ENCODE measurements at regions not wholly inside any gene's neighbourhood (a gene's known extent, or its start where the extent isn't known, plus 50 kb on each side); places are given as distances from the start of the nearest gene placed in this dataset.

GRCh38 chr13:44058624-44059215 lies 179.0 kb downstream of the LACC1 start:
- Histone ChIP-seq H3K9ac (ENCODE audit: insufficient read depth in 1 of 2, low read length in 2 of 2) (no peak overlapping the region), H3K9me3 (ENCODE audit: control insufficient read depth in 4 of 4, insufficient read depth in 3 of 4, low read length in 3 of 4) (no peaks in the 10 kb centered on the region), H3K4me3 (no peak overlapping the region), H3K27ac (ENCODE audit: low read depth in 1 of 2, low read length in 1 of 2) (no peak overlapping the region), H3K36me3 (ENCODE audit: control insufficient read depth in 4 of 4, insufficient read depth in 4 of 4, low read length in 4 of 4) (no peaks in the 10 kb centered on the region), H3K4me1 (ENCODE audit: control insufficient read depth in 5 of 5, insufficient read depth in 5 of 5, low read length in 5 of 5) (peaks cover 0 to 9% (median under 1%) of the 10 kb centered on the region in 5 donors), H3K27me3 (ENCODE audit: control insufficient read depth in 3 of 3, insufficient read depth in 3 of 3, low read length in 2 of 3) (no peaks in the 10 kb centered on the region)
- 41 to 74% methylated on average over 1 of the region's 1 CpG for WGBS, 2 donors
- TF ChIP-seq CTCF (IDR thresholded peaks at IDR 0.05; ENCODE audit: control extremely low read depth, extremely low read depth) = no peak
- DNase-seq = peak in 2 of 3 donors; percentile 11 to 21
- no peak for ATAC-seq (ENCODE audit: insufficient read depth, low FRiP score)

- no peak overlapping the region for H3K27ac ChIP-seq (ENCODE audit: low read depth in 1 of 2, low read length in 1 of 2)
- ATAC-seq (ENCODE audit: insufficient read depth, low FRiP score) (no peak), DNase-seq (no peak)
- no peaks in the 10 kb centered on the region for H3K9me3 ChIP-seq (ENCODE audit: control insufficient read depth in 4 of 4, insufficient read depth in 3 of 4, low read length in 3 of 4)
- no peak for TF ChIP-seq CTCF (IDR thresholded peaks at IDR 0.05; ENCODE audit: control extremely low read depth, extremely low read depth)
- no peak overlapping the region for H3K9ac ChIP-seq (ENCODE audit: insufficient read depth in 1 of 2, low read length in 2 of 2)
- no peaks in the 10 kb centered on the region for H3K36me3 ChIP-seq (ENCODE audit: control insufficient read depth in 4 of 4, insufficient read depth in 4 of 4, low read length in 4 of 4)
- H3K27me3 ChIP-seq (ENCODE audit: control insufficient read depth in 3 of 3, insufficient read depth in 3 of 3, low read length in 2 of 3) = no peaks in the 10 kb centered on the region
- H3K4me3 ChIP-seq = no peak overlapping the region
- WGBS, 2 donors = 81 to 85% methylated on average over 3 of the region's 3 CpGs
- H3K4me1 ChIP-seq (ENCODE audit: control insufficient read depth in 5 of 5, insufficient read depth in 5 of 5, low read length in 5 of 5) = peaks cover 0 to 9% (median 0%) of the 10 kb centered on the region in 5 donors
Observed at GRCh38 chr13:44061876-44062275, 182.2 kb downstream of the LACC1 start.

GRCh38 chr13:44063467-44063866 lies 183.8 kb downstream of the LACC1 start:
- H3K4me3 ChIP-seq = no peak overlapping the region
- no peak overlapping the region for H3K9ac ChIP-seq (ENCODE audit: insufficient read depth in 1 of 2, low read length in 2 of 2)
- peaks cover 0 to 7% (median 0%) of the 10 kb centered on the region in 5 donors for H3K4me1 ChIP-seq (ENCODE audit: control insufficient read depth in 5 of 5, insufficient read depth in 5 of 5, low read length in 5 of 5)
- no peak for DNase-seq
- 89 to 91% methylated on average over 2 of the region's 2 CpGs for whole genome bisulfite sequencing, 2 donors
- TF ChIP-seq CTCF (IDR thresholded peaks at IDR 0.05; ENCODE audit: control extremely low read depth, extremely low read depth) = no peak
- H3K27ac ChIP-seq (ENCODE audit: low read depth in 1 of 2, low read length in 1 of 2) = no peak overlapping the region
- no peaks in the 10 kb centered on the region for H3K9me3 ChIP-seq (ENCODE audit: control insufficient read depth in 4 of 4, insufficient read depth in 3 of 4, low read length in 3 of 4)
- ATAC-seq (ENCODE audit: insufficient read depth, low FRiP score) = no peak
- no peaks in the 10 kb centered on the region for H3K27me3 ChIP-seq (ENCODE audit: control insufficient read depth in 3 of 3, insufficient read depth in 3 of 3, low read length in 2 of 3)
- H3K36me3 ChIP-seq (ENCODE audit: control insufficient read depth in 4 of 4, insufficient read depth in 4 of 4, low read length in 4 of 4) = no peaks in the 10 kb centered on the region

- H3K9ac ChIP-seq (ENCODE audit: insufficient read depth in 1 of 2, low read length in 2 of 2) = no peak overlapping the region
- no peaks in the 10 kb centered on the region for H3K36me3 ChIP-seq (ENCODE audit: control insufficient read depth in 4 of 4, insufficient read depth in 4 of 4, low read length in 4 of 4)
- H3K27me3 ChIP-seq (ENCODE audit: control insufficient read depth in 3 of 3, insufficient read depth in 3 of 3, low read length in 2 of 3) = no peaks in the 10 kb centered on the region
- H3K4me3 ChIP-seq = no peak overlapping the region
- no peak for ATAC-seq (ENCODE audit: insufficient read depth, low FRiP score)
- peaks cover 0 to 4% (median 0%) of the 10 kb centered on the region in 5 donors for H3K4me1 ChIP-seq (ENCODE audit: control insufficient read depth in 5 of 5, insufficient read depth in 5 of 5, low read length in 5 of 5)
- WGBS, 2 donors = 90 to 92% methylated on average over 2 of the region's 2 CpGs
- H3K9me3 ChIP-seq (ENCODE audit: control insufficient read depth in 4 of 4, insufficient read depth in 3 of 4, low read length in 3 of 4) = no peaks in the 10 kb centered on the region
- no peak overlapping the region for H3K27ac ChIP-seq (ENCODE audit: low read depth in 1 of 2, low read length in 1 of 2)
- no peak for DNase-seq
- TF ChIP-seq CTCF (IDR thresholded peaks at IDR 0.05; ENCODE audit: control extremely low read depth, extremely low read depth) = no peak
Observed at GRCh38 chr13:44063881-44064280, 184.2 kb downstream of the LACC1 start.
